HCT116 (cell line): ENCODE measurements at regions not wholly inside any gene's neighbourhood (a gene's known extent, or its start where the extent isn't known, plus 50 kb on each side); places are given as distances from the start of the nearest gene placed in this dataset.

ENCODE experiments used
- ATF3 ChIP-seq: IDR thresholded peaks from 2 replicates; pipeline ENCODE4 v1.6.1; 2012
- CBX3 ChIP-seq: IDR thresholded peaks from 2 replicates; pipeline ENCODE4 v1.6.1; 2012; ENCODE audit warnings: low read depth
- EZH2phosphoT487 ChIP-seq: fragments of 200-600 bp; IDR thresholded peaks from 2 replicates; pipeline ENCODE4 v1.6.1; 2018; ENCODE audit warnings: antibody characterized with exemption, borderline replicate concordance
- FOSL1 ChIP-seq: IDR thresholded peaks from 2 replicates; pipeline ENCODE4 v1.6.1; 2012; ENCODE audit warnings: low read depth
- JUND ChIP-seq: IDR thresholded peaks from 2 replicates; pipeline ENCODE4 v1.6.1; 2012
- POLR2A ChIP-seq: IDR thresholded peaks from 2 replicates; pipeline ENCODE4 v1.7.0; 2011; ENCODE audit warnings: borderline replicate concordance; ENCODE audit not compliant: insufficient read depth, insufficient read length; ENCODE audit errors: extremely low read depth
- POLR2AphosphoS5 ChIP-seq: IDR thresholded peaks from 2 replicates; pipeline ENCODE4 v1.6.1; 2011; ENCODE audit warnings: mild to moderate bottlenecking, low read depth, low read length, moderate library complexity
- REST ChIP-seq: IDR thresholded peaks from 2 replicates; pipeline ENCODE4 v1.6.1; 2012; ENCODE audit warnings: low read depth
- SIN3A ChIP-seq: IDR thresholded peaks from 2 replicates; pipeline ENCODE4 v1.6.1; 2012; ENCODE audit warnings: low read depth
- TF ChIP-seq, protein P1 (sequence below), 3 experiments: fragments of 200-600 bp in 1 of 3; sonication (generic) in 1 of 3; IDR thresholded peaks in 2 of 3; conservative IDR thresholded peaks in 1 of 3; 2 replicates each; pipeline ENCODE4 v1.5.1; 2012 to 2017; ENCODE audit warnings: low read depth in 2 of 3, low read length in 2 of 3, antibody characterized with exemption in 1 of 3, borderline replicate concordance in 1 of 3, control low read depth in 1 of 3, mild to moderate bottlenecking in 1 of 3, mixed read lengths in 1 of 3, mixed run types in 1 of 3, moderate library complexity in 1 of 3; ENCODE audit not compliant: insufficient read depth in 1 of 3
- TF ChIP-seq, protein P2 (sequence below): IDR thresholded peaks from 2 replicates; pipeline ENCODE4 v1.6.1; 2012

- TF ChIP-seq POLR2A (no peak), REST (no peak), EZH2phosphoT487 (no peak), JUND (no peak), ATF3 (no peak), CBX3 (no peak), SIN3A (no peak), POLR2AphosphoS5 (no peak), FOSL1 (no peak)
- TF ChIP-seq, protein P1, sequence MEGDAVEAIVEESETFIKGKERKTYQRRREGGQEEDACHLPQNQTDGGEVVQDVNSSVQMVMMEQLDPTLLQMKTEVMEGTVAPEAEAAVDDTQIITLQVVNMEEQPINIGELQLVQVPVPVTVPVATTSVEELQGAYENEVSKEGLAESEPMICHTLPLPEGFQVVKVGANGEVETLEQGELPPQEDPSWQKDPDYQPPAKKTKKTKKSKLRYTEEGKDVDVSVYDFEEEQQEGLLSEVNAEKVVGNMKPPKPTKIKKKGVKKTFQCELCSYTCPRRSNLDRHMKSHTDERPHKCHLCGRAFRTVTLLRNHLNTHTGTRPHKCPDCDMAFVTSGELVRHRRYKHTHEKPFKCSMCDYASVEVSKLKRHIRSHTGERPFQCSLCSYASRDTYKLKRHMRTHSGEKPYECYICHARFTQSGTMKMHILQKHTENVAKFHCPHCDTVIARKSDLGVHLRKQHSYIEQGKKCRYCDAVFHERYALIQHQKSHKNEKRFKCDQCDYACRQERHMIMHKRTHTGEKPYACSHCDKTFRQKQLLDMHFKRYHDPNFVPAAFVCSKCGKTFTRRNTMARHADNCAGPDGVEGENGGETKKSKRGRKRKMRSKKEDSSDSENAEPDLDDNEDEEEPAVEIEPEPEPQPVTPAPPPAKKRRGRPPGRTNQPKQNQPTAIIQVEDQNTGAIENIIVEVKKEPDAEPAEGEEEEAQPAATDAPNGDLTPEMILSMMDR (IDR thresholded peaks at IDR 0.05 in 2 of 3, conservative IDR thresholded peaks at IDR 0.05 in 1 of 3; ENCODE audit: borderline replicate concordance in 1 of 3, insufficient read depth in 1 of 3, low read depth in 2 of 3, low read length in 2 of 3), result no peak
- TF ChIP-seq, protein P2, sequence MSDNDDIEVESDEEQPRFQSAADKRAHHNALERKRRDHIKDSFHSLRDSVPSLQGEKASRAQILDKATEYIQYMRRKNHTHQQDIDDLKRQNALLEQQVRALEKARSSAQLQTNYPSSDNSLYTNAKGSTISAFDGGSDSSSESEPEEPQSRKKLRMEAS, result no peak
Measured at GRCh38 chr2:51711766-51712165, 679.8 kb upstream of the NRXN1 start.
